SKM-1 treated with dmso at 0.1 percent for 144 hours (cell line): ENCODE measurements at regions not wholly inside any gene's neighbourhood (a gene's known extent, or its start where the extent isn't known, plus 50 kb on each side); places are given as distances from the start of the nearest gene placed in this dataset.

ENCODE experiments used
- DNase-seq: peaks from one replicate; lab custom pipeline; 2025; ENCODE audit not compliant: unreplicated experiment; lab: John Stamatoyannopoulos, UW

- no peak for DNase-seq
Observed at GRCh38 chr13:106052200-106052767, 483.2 kb downstream of the EFNB2 start.

GRCh38 chr13:106049171-106049570 lies 486.3 kb downstream of the EFNB2 start:
- no peak for DNase-seq

- DNase-seq: no peak
Observed at GRCh38 chr13:106048386-106048785, 487.1 kb downstream of the EFNB2 start.

- no peak for DNase-seq
Observed at GRCh38 chr13:106047859-106048258, 487.6 kb downstream of the EFNB2 start.

- DNase-seq: no peak
Observed at GRCh38 chr13:106042996-106043581, 492.4 kb downstream of the EFNB2 start.

- DNase-seq: no peak
Observed at GRCh38 chr13:106041445-106041844, 494.0 kb downstream of the EFNB2 start.

- DNase-seq: no peak
Observed at GRCh38 chr13:106038752-106039151, 496.7 kb downstream of the EFNB2 start.

GRCh38 chr13:106036870-106037269 lies 498.6 kb downstream of the EFNB2 start:
- no peak for DNase-seq

- no peak for DNase-seq
Observed at GRCh38 chr13:106034201-106034600, 501.3 kb downstream of the EFNB2 start.

- peak; percentile 13 for DNase-seq
Observed at GRCh38 chr13:106033659-106034058, 501.8 kb downstream of the EFNB2 start.

- no peak for DNase-seq
Observed at GRCh38 chr13:106032441-106032840, 503.0 kb downstream of the EFNB2 start.

- DNase-seq: no peak
Observed at GRCh38 chr13:106029676-106030290, 505.7 kb downstream of the EFNB2 start.

- no peak for DNase-seq
Observed at GRCh38 chr13:106028911-106029310, 506.6 kb downstream of the EFNB2 start.

GRCh38 chr13:106011600-106011999 lies 523.9 kb downstream of the EFNB2 start:
- no peak for DNase-seq

GRCh38 chr13:106010836-106011235 lies 524.6 kb downstream of the EFNB2 start:
- no peak for DNase-seq

- DNase-seq: no peak
Observed at GRCh38 chr13:106008540-106008939, 526.9 kb downstream of the EFNB2 start.

- no peak for DNase-seq
Observed at GRCh38 chr13:106007156-106007555, 528.3 kb downstream of the EFNB2 start.

GRCh38 chr13:106003651-106004050 lies 531.8 kb downstream of the EFNB2 start:
- no peak for DNase-seq

- DNase-seq: no peak
Observed at GRCh38 chr13:106001443-106001842, 534.0 kb downstream of the EFNB2 start.

- no peak for DNase-seq
Observed at GRCh38 chr13:105997581-105998550, 537.6 kb downstream of the EFNB2 start.

GRCh38 chr13:105996391-105997025 lies 539.0 kb downstream of the EFNB2 start:
- no peak for DNase-seq
